A549 (cell line): ENCODE measurements at regions not wholly inside any gene's neighbourhood (a gene's known extent, or its start where the extent isn't known, plus 50 kb on each side); places are given as distances from the start of the nearest gene placed in this dataset.

Experiments used
- ATAC-seq, 2 experiments: fragments of 200-7000 bp in 1 of 2; fragments of >200 bp in 1 of 2; cut with Nextera tagmentation in 1 of 2; cut with Tn5 transposase in 1 of 2; 3 replicates each; pipeline versions ENCODE4 v1.8.0 to v1.9.1; 2018 to 2020; ENCODE audit warnings: mild to moderate bottlenecking in 1 of 2, moderate library complexity in 1 of 2
- CTCF ChIA-PET: fragments of 300-600 bp; sonication (Branson Sonifier 250); formaldehyde crosslinking; extraction: SDS; loops from one replicate; lab custom pipeline; 2021; ENCODE audit warnings: antibody characterized with exemption, inconsistent platforms; lab: Yijun Ruan, JAX
- POLR2A ChIA-PET: fragments of 350-600 bp; formaldehyde crosslinking; extraction: SDS; loops from one replicate; lab custom pipeline; 2021; ENCODE audit warnings: antibody characterized with exemption, inconsistent platforms; lab: Yijun Ruan, JAX
- DNase-seq, 2 experiments: peaks; one replicate each; pipeline versions ENCODE4 v3.0.0 to v3.0.0-alpha.2; 2011 to 2016; ENCODE audit warnings: low read depth in 1 of 2, low spot score in 1 of 2
- FAIRE-seq: peaks from 2 replicates; lab custom pipeline; 2011; peaks lifted over from hg19 to GRCh38; lab: Jason Lieb, UNC
- H3K27ac ChIP-seq, 2 experiments: fragments of >200 bp; sonication (Bioruptor Twin); formaldehyde crosslinking; 3 replicates each; pipeline ENCODE4 v1.5.1; 2016 to 2017
- H3K4me1 ChIP-seq: fragments of >200 bp; sonication (Bioruptor Twin); formaldehyde crosslinking; 3 replicates; pipeline ENCODE4 v1.6.1; 2016
- H3K4me2 ChIP-seq: fragments of >200 bp; sonication (Bioruptor Twin); formaldehyde crosslinking; 3 replicates; pipeline ENCODE4 v1.6.1; 2016
- H3K4me3 ChIP-seq: fragments of >200 bp; sonication (Bioruptor Twin); formaldehyde crosslinking; 3 replicates; pipeline ENCODE4 v1.5.1; 2016
- H3K9me3 ChIP-seq: fragments of >200 bp; sonication (Bioruptor Twin); formaldehyde crosslinking; 3 replicates; pipeline ENCODE4 v1.6.1; 2016
- BHLHE40 ChIP-seq: IDR thresholded peaks from 2 replicates; pipeline ENCODE4 v1.6.1; 2012; ENCODE audit warnings: low read depth, low read length, inconsistent platforms
- CEBPB ChIP-seq, 2 experiments: fragments of >200 bp in 1 of 2; sonication (Bioruptor Twin) in 1 of 2; formaldehyde crosslinking in 1 of 2; IDR thresholded peaks; 2 replicates each; pipeline ENCODE4 v1.6.1; 2012 to 2016
- E2F6 ChIP-seq: IDR thresholded peaks from 2 replicates; pipeline ENCODE4 v1.6.1; 2012; ENCODE audit warnings: low read depth, borderline replicate concordance
- EP300 ChIP-seq, 2 experiments: fragments of >200 bp; sonication (Bioruptor Twin); formaldehyde crosslinking; IDR thresholded peaks; 2 replicates in 1 of 2; 3 replicates in 1 of 2; pipeline ENCODE4 v1.6.1; 2016 to 2017
- FOSL2 ChIP-seq, 2 experiments: fragments of 450-650 bp in 1 of 2; fragments of >200 bp in 1 of 2; sonication (Bioruptor Twin) in 1 of 2; formaldehyde crosslinking; IDR thresholded peaks; 2 replicates each; pipeline versions ENCODE4 v1.5.0 to v1.6.1; 2016 to 2020; ENCODE audit warnings: mild to moderate bottlenecking in 1 of 2, moderate library complexity in 1 of 2
- GATA3 ChIP-seq: IDR thresholded peaks from 2 replicates; pipeline ENCODE4 v1.6.1; 2012; ENCODE audit warnings: borderline replicate concordance
- HEYL ChIP-seq: fragments of 250-450 bp; sonication (Bioruptor Pico); IDR thresholded peaks from 2 replicates; pipeline ENCODE4 v1.8.0; 2021; ENCODE audit warnings: mild to moderate bottlenecking, moderate library complexity
- HMGXB4 ChIP-seq: fragments of 250-450 bp; sonication (Bioruptor Pico); IDR thresholded peaks from 2 replicates; pipeline ENCODE4 v1.5.0; 2021; ENCODE audit warnings: mild to moderate bottlenecking, moderate library complexity, borderline replicate concordance
- JUNB ChIP-seq: fragments of >200 bp; sonication (Bioruptor Twin); formaldehyde crosslinking; IDR thresholded peaks from 2 replicates; pipeline ENCODE4 v1.6.1; 2016
- KDM1A ChIP-seq: fragments of 200-600 bp; sonication (generic); IDR thresholded peaks from 2 replicates; pipeline ENCODE4 v1.6.1; 2016; ENCODE audit warnings: low read depth, mild to moderate bottlenecking
- MAFK ChIP-seq: fragments of 450-650 bp; IDR thresholded peaks from 2 replicates; pipeline ENCODE4 v1.6.1; 2014; ENCODE audit not compliant: partially characterized antibody
- MAX ChIP-seq: IDR thresholded peaks from 2 replicates; pipeline ENCODE4 v1.6.1; 2012
- NPAS2 ChIP-seq: fragments of 250-450 bp; sonication (Bioruptor Pico); IDR thresholded peaks from 2 replicates; pipeline ENCODE4 v1.8.0; 2022; ENCODE audit warnings: mild to moderate bottlenecking, moderate library complexity, borderline replicate concordance
- PBX3 ChIP-seq: IDR thresholded peaks from 2 replicates; pipeline ENCODE4 v1.6.1; 2012
- PHF8 ChIP-seq: fragments of 200-600 bp; sonication (generic); IDR thresholded peaks from 2 replicates; pipeline ENCODE4 v1.6.1; 2016; ENCODE audit warnings: low read depth, mild to moderate bottlenecking, antibody characterized with exemption, moderate library complexity, borderline replicate concordance
- RAD21 ChIP-seq, 2 experiments: fragments of >200 bp in 1 of 2; sonication (Bioruptor Twin) in 1 of 2; formaldehyde crosslinking in 1 of 2; IDR thresholded peaks in 1 of 2; conservative IDR thresholded peaks in 1 of 2; 2 replicates in 1 of 2; 3 replicates in 1 of 2; pipeline ENCODE4 v1.6.1; 2012 to 2018; ENCODE audit warnings: inconsistent platforms in 1 of 2
- RCOR1 ChIP-seq: fragments of 150-350 bp; IDR thresholded peaks from 2 replicates; pipeline ENCODE4 v1.6.1; 2014; ENCODE audit warnings: antibody characterized with exemption, low read length, low read depth
- RFX5 ChIP-seq: fragments of 450-650 bp; IDR thresholded peaks from 2 replicates; pipeline ENCODE4 v1.7.1; 2014; ENCODE audit warnings: antibody characterized with exemption, mild to moderate bottlenecking, moderate library complexity
- RNF2 ChIP-seq: fragments of 200-600 bp; sonication (generic); IDR thresholded peaks from 2 replicates; pipeline ENCODE4 v1.6.1; 2016; ENCODE audit warnings: low read depth, mild to moderate bottlenecking, antibody characterized with exemption, moderate library complexity, borderline replicate concordance
- SMC3 ChIP-seq: fragments of >200 bp; sonication (Bioruptor Twin); formaldehyde crosslinking; IDR thresholded peaks from 3 replicates; pipeline ENCODE4 v1.6.1; 2018; ENCODE audit warnings: inconsistent platforms
- USF2 ChIP-seq: fragments of 450-650 bp; IDR thresholded peaks from 2 replicates; pipeline ENCODE4 v1.6.1; 2014; ENCODE audit warnings: antibody characterized with exemption
- ZFP36 ChIP-seq: fragments of 450-650 bp; IDR thresholded peaks from 2 replicates; pipeline ENCODE4 v1.6.1; 2014; ENCODE audit warnings: borderline replicate concordance; ENCODE audit not compliant: partially characterized antibody
- ZNF302 ChIP-seq: fragments of 250-450 bp; sonication (Bioruptor Pico); IDR thresholded peaks from 2 replicates; pipeline ENCODE4 v1.9.0; 2021; ENCODE audit warnings: inconsistent platforms, mild to moderate bottlenecking, moderate library complexity
- ZSCAN20 ChIP-seq: fragments of 250-450 bp; sonication (Bioruptor Pico); IDR thresholded peaks from 2 replicates; pipeline ENCODE4 v1.8.0; 2022; ENCODE audit warnings: mild to moderate bottlenecking, moderate library complexity
- WGBS: methylation state at CpG from one replicate; pipeline ENCODE4 v1.1.6; 2017; ENCODE audit errors: missing lambda C conversion rate; 5-methylcytosine and 5-hydroxymethylcytosine counted together

- CTCF ChIA-PET: no interaction called here
- no peak overlapping the region for H3K27ac ChIP-seq
- H3K4me2 ChIP-seq: no peak overlapping the region
- peaks cover 27% of the 10 kb centered on the region for H3K4me1 ChIP-seq
- DNase-seq (no peak), FAIRE-seq (no peak), ATAC-seq (no peak)
- WGBS: 80% methylated on average over 5 of the region's 5 CpGs
- no peak overlapping the region for H3K4me3 ChIP-seq
- H3K9me3 ChIP-seq: no peaks in the 10 kb centered on the region
- TF ChIP-seq ZSCAN20 (CRISPR knock-in tag) (no peak), RCOR1 (no peak), HEYL (CRISPR knock-in tag) (no peak), PBX3 (no peak), ZFP36 (no peak), RNF2 (no peak), E2F6 (no peak), MAX (no peak), GATA3 (no peak), KDM1A (no peak), NPAS2 (CRISPR knock-in tag) (no peak), USF2 (no peak), SMC3 (no peak), BHLHE40 (no peak), RFX5 (no peak), HMGXB4 (no peak)
- TF ChIP-seq, all 56 proteins: peak for 0
- POLR2A ChIA-PET: no interaction called here
Measured at GRCh38 chr13:40105231-40105630, 449.8 kb downstream of the COG6 start.

- H3K4me2 ChIP-seq: peak overlapping the region; percentile 70
- ChIA-PET CTCF (no interaction called here), POLR2A (no interaction called here)
- DNase-seq (peak; percentile 5 to 63), ATAC-seq (peak; percentile 94 to 97), FAIRE-seq (no peak)
- no peaks in the 10 kb centered on the region for H3K9me3 ChIP-seq
- no peak for TF ChIP-seq ZSCAN20 (CRISPR knock-in tag)
- TF ChIP-seq PHF8: no peak
- TF ChIP-seq ZNF302 (CRISPR knock-in tag): no peak
- 0 out of 5 replicates have a peak, but pooled peaks of 1 of the 2 experiments have one; percentile 31 for TF ChIP-seq EP300 (IDR thresholded peaks at IDR 0.05)
- no peak for TF ChIP-seq NPAS2 (CRISPR knock-in tag)
- peak; percentile 32 for TF ChIP-seq MAFK
- TF ChIP-seq FOSL2 (IDR thresholded peaks at IDR 0.05): peak; percentile 16; the same call in 1 of the 2 replicates
- peak; percentile 58 for TF ChIP-seq FOSL2 (CRISPR knock-in tag; IDR thresholded peaks at IDR 0.05)
- TF ChIP-seq JUNB: peak; percentile 38; the same call in 1 of the 2 replicates
- TF ChIP-seq CEBPB (IDR thresholded peaks at IDR 0.05): peak; percentile 23 to 54; a peak in 2 of 4 replicates
- 0 out of 5 replicates have a peak, but pooled peaks of 1 of the 2 experiments have one; percentile 11 for TF ChIP-seq RAD21 (conservative IDR thresholded peaks at IDR 0.05 in 1 of 2, IDR thresholded peaks at IDR 0.05 in 1 of 2)
- TF ChIP-seq HMGXB4: no peak
- peak overlapping the region; percentile 75 to 79 for H3K27ac ChIP-seq
- no peak overlapping the region for H3K4me3 ChIP-seq
- H3K4me1 ChIP-seq: peaks cover 18% of the 10 kb centered on the region
- WGBS: 19% methylated on average over 4 of the region's 4 CpGs
Measured at GRCh38 chr13:40109351-40109844, 453.9 kb downstream of the COG6 start.
